ENCODE measurements at regions not wholly inside any gene's neighbourhood (a gene's known extent, or its start where the extent isn't known, plus 50 kb on each side); places are given as distances from the start of the nearest gene placed in this dataset.
"Not testable (repeated sequence)": the region's sequence is repeated elsewhere in the genome, so short reads cannot be mapped to it uniquely, and the experiment has no call there.

DNA sequence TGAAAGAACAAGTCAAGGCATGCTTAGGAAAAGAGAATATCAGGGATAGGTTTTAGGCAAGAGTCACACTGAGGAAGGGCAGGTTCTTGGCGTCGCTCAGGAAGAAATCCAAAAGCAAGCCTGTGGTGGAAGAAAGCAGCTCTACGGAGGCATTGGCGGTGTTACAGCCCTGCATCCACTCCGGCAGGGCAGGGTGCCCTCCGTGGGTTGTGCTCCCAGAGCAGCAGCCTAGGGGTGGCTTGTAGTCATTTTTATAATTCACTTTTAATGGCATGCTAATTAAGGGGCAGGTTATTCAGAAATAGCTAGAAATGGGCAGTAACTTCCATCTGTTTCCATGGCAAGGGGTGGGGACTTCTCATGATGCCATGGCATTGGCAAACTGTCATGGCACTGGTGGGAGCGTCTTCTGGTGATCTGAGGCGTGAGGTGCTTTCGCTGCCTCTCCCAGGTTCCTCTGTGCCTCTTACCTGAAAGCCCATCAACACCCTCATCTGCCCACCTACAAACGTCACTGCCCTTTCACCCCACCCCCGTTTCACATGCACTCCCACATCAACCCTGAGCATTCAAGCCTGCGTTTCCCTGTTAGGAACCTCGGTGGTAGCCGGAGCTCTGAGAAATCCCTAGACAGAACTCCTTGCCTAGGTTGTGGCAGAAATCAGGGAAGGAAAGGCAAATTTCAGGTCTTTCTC lies 1763.8 kb upstream of the TPTE start:
- in situ Hi-C loops (cut with HindIII; ENCODE audit: low pct_unique_long_range_greater_than_20kb, low sequenced_read_pairs); DNase-seq (ENCODE audit: low read depth): not testable (repeated sequence)

DNA sequence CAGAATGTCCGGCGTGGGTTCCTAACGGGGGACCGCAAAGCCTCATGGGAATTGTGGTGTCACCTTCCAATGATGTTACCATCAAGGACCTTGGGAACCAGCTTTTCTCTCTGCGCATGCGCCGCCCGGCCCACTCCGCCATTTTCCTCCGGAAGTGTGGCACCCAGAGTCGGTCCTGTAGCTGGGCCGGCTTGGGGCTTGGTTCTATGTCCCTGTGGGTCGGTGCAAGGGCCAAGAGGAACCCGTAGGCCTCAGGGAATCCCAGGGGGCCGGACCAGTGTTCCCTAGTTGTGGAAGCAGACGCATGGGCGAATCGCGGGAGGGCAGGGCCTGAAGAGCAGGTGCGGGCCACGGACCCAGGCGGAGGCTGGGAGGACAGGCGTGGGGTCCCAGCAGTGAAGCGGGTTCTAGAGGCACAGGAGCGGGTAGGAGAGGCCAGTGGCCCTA lies 1762.4 kb upstream of the TPTE start:
- in situ Hi-C loops (cut with HindIII; ENCODE audit: low pct_unique_long_range_greater_than_20kb, low sequenced_read_pairs), result not testable (repeated sequence)
- DNase-seq (ENCODE audit: low read depth), result peak; percentile 7

DNA sequence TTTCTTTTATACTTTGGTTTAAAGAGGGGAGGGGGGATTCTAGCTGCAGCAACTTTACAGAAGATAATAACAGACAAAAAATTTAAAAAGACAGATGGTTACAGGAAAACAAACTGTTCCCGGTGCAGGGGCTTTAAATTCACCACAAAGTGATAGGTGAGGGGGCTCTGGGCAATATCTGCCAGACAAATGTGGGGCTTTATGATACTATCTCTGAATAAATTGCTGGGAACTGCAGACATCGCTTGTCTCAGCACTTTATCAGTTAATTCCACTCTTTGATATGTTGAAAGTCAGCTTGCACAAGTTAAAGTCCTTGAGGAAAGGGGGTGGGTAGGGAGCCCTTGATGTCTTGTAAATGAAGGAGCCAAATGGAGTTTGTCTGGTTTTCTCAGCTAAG lies 1759.1 kb upstream of the TPTE start:
- in situ Hi-C loops (cut with HindIII; ENCODE audit: low pct_unique_long_range_greater_than_20kb, low sequenced_read_pairs); DNase-seq (ENCODE audit: low read depth): not testable (repeated sequence)

DNA sequence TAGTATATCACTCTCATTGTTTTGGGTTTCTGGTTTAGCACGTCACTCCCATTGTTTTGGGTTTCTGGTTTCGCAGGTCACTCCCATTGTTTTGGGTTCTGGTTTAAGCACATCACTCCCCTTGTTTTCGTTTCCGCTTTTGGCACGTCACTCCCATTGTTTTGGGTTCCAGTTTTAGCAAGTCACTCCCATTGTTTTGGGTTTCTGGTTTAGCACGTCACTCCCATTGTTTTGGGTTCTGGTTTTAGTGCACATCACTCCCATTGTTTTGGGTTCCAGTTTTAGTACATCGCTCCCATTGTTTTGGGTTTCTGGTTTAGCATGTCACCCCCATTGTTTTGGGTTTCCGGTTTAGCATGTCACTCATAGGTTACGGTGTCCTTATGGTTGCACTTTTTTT lies 1757.0 kb upstream of the TPTE start:
- DNase-seq (ENCODE audit: low read depth); in situ Hi-C loops (cut with HindIII; ENCODE audit: low pct_unique_long_range_greater_than_20kb, low sequenced_read_pairs): not testable (repeated sequence)

DNA sequence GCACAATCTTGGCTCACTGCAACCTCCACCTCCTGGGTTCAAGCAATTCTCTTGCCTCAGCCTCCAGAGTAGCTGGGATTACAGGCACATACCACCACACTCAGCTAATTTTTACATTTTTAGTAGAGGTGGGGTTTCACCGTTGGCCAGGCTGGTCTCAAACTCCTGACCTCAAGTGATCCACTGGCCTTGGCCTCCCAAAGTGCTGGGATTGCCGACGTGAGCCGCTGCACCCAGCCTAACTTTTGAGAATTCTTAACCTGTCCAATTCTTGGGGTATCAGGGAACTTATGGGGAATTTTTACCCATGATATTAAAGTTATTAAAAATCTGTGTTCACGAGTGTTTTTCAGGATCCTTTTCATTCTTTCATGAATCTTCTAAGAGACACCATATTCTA lies 1755.2 kb upstream of the TPTE start:
- in situ Hi-C loops (cut with HindIII; ENCODE audit: low pct_unique_long_range_greater_than_20kb, low sequenced_read_pairs); DNase-seq (ENCODE audit: low read depth): not testable (repeated sequence)

DNA sequence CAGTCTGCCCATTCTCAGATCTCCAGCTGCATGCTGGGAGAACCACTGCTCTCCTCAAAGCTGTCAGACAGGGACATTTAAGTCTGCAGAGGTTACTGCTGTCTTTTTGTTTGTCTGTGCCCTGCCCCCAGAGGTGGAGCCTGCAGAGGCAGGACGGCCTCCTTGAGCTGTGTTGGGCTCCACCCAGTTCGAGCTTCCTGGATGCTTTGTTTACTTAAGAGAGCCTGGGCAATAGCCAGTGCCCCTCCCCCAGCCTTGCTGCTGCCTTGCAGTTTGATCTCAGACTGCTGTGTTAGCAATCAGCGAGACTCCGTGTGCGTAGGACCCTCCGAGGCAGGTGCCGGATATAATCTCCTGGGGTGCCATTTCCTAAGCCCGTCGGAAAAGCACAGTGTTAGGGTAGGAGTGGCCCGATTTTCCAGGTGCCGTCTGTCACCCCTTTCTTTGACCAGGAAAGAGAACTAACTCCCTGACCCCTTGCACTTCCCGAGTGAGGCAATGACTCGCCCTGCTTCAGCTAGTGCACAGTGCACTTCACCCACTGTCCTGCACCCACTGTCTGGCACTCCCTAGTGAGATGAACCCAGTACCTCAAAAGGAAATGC lies 1748.4 kb upstream of the TPTE start:
- in situ Hi-C loops (cut with HindIII; ENCODE audit: low pct_unique_long_range_greater_than_20kb, low sequenced_read_pairs); DNase-seq (ENCODE audit: low read depth): not testable (repeated sequence)

DNA sequence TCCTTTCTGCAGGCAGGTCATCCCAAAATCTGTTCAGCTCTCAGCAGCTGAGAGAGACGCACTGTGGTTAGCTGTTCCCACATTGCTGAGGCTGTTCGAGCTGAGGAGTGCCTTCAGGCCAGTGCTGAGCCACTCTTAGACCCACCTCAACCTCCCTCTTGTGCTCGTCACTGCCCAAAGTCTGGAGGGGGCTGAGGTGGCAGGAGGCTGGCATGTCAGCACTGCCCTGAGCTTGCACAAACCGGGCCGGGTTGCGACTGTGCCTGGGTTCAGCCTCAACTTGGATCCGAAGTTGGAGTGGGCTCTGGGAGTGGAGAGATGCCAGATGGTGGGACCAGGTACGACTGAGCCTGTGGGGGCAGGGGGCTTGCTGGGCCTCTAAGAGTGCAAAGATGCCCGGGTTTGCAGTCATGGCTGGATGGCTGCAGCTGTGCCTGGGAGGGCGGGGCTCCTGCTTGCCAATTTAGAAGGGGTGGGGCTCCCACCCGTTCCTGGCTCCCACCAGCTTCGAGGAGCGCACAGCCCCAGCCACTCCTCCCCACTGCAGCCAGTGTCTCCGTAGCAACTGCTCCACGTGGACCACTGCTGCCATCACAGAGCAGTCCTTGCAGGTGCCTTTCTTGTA lies 1745.7 kb upstream of the TPTE start:
- DNase-seq (ENCODE audit: low read depth); in situ Hi-C loops (cut with HindIII; ENCODE audit: low pct_unique_long_range_greater_than_20kb, low sequenced_read_pairs): not testable (repeated sequence)

DNA sequence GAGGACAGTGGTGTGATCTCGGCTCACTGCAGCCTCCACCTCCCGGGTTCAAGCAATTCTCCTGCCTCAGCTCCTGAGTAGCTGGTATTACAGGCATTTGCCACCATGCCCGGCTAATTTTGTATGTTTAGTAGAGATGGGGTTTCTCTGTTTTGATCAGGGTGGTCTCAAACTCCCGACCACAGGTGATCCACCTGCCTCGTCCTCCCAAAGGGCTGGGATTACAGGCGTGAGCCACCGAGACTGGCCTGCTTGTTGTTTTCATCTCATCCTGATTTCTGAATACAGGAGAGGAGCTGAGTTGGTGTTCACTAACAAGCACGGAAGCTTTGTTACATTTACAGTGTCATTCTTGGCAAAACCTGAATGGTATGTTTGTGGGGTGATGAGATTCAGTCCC lies 1744.1 kb upstream of the TPTE start:
- DNase-seq (ENCODE audit: low read depth); in situ Hi-C loops (cut with HindIII; ENCODE audit: low pct_unique_long_range_greater_than_20kb, low sequenced_read_pairs): not testable (repeated sequence)

DNA sequence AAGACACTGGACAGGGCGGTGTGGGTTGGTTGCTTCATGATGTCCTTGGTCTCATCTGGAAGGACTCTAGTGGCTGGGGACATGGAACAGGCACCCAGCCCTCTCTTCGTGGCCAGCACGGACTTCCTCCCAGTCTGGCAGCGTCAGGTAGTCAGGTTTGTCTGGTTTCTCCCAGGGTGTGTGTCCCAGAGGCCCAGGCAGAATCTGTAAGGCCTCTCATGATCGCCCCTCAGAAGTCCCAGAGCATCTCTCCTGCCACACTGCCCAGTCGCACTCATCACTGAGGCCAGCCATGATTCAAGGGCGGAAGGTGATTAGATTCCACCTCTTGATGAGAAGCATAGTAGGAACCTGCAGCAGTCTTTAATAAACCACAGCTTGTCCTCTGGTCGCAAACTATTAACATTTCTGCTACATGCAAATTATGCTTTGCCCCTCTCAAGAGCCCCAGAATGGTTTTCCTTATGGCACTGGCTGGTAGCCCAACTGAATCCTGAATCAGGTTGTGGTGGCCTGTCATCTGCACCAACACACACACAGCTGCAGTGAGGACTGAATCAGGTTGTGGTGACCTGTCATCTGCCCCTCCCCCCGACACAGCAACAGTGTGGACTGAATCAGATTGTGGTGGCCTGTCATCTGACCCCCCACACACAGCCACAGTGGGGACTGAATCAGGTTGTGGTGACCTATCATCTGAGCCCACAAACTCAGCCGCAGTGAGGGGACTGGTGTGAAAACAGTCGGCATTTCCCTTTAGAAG lies 1742.9 kb upstream of the TPTE start:
- in situ Hi-C loops (cut with HindIII; ENCODE audit: low pct_unique_long_range_greater_than_20kb, low sequenced_read_pairs); DNase-seq (ENCODE audit: low read depth): not testable (repeated sequence)

DNA sequence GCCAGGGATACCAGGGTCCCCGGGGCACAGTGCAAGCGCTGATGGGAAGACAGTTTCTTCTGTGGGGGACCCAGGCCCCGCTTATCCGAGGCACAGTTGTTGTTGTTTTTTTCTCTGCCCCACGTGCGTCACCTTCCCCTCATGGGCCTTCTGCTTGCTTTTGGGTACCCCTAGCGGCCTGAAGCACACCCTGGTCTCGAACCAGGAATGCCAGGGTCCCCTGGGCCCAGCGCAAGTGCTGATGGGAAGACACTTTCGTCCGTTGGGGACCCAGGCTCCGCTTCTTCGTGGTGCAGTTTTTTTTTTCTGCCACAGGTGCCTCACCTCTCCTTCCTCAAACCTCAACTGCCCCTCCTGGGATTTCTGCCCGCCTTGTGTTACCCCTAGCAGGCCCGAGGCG lies 1708.5 kb upstream of the TPTE start:
- in situ Hi-C loops (cut with HindIII; ENCODE audit: low pct_unique_long_range_greater_than_20kb, low sequenced_read_pairs); DNase-seq (ENCODE audit: low read depth): not testable (repeated sequence)

DNA sequence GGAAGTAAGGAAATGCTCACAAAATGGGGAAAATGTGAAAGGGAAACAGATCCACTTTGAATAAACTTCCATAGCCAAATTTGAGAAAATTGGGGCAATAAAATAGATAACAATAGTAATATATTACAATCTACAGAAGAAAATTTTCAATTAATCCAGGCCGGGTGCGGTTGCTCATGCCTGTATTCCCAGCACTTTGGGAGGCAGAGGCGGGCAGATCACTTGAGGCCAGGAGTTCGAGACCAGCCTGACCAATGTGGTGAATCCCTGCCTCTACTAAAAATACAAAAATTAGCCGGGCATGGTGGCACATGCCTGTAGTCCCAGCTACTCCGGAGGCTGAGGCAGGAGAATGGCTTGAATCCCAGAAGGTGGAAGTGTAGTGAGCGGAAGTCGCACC lies 1687.1 kb upstream of the TPTE start:
- in situ Hi-C loops (cut with HindIII; ENCODE audit: low pct_unique_long_range_greater_than_20kb, low sequenced_read_pairs), result not testable (repeated sequence)

More for the DNA sequence above, 1687.1 kb upstream of the TPTE start:
- DNase-seq (ENCODE audit: low read depth), result not testable (repeated sequence)

Data from Caki2 (cell line).